Activated CD4-positive, alpha-beta T cell treated with anti-CD3 and anti-CD28 coated beads, Interleukin-2, amount 50 U/mL, for 16 hours (primary cell): ENCODE measurements at regions not wholly inside any gene's neighbourhood (a gene's known extent, or its start where the extent isn't known, plus 50 kb on each side); places are given as distances from the start of the nearest gene placed in this dataset.

Experiments
- DNase-seq: peaks from one replicate; pipeline ENCODE4 v3.0.0-alpha.2; 2020

GRCh38 chr2:19409046-19409445 is 50.6 kb upstream of the OSR1 start:
- no peak for DNase-seq

GRCh38 chr2:19408592-19408991 is 50.2 kb upstream of the OSR1 start:
- DNase-seq, result no peak
